Vagina (tissue), 2 donors: ENCODE measurements at regions not wholly inside any gene's neighbourhood (a gene's known extent, or its start where the extent isn't known, plus 50 kb on each side); places are given as distances from the start of the nearest gene placed in this dataset.
A peak's percentile ranks its signal among the peaks of the same experiment; 100 is the strongest.
"Not testable (repeated sequence)": the region's sequence is repeated elsewhere in the genome, so short reads cannot be mapped to it uniquely, and the experiment has no call there.

Experiments used
- DNase-seq, 2 donors: peaks; one replicate each; pipeline ENCODE4 v3.0.0-alpha.2; 2017; ENCODE audit errors: extremely low spot score in 2 of 2
- H3K27ac ChIP-seq: fragments of 200-600 bp; sonication (generic); one replicate; pipeline ENCODE4 v1.5.1; 2019
- H3K27me3 ChIP-seq: fragments of 200-600 bp; sonication (generic); one replicate; pipeline ENCODE4 v1.5.1; 2019
- H3K36me3 ChIP-seq, 2 donors: fragments of 200-600 bp; sonication (generic); one replicate each; pipeline ENCODE4 v1.5.1; 2017 to 2019
- H3K4me1 ChIP-seq: fragments of 200-600 bp; sonication (generic); one replicate; pipeline ENCODE4 v1.5.1; 2019
- H3K4me3 ChIP-seq, 2 donors: fragments of 200-600 bp; sonication (generic); 1 replicate in 1 of 2; 2 replicates in 1 of 2; pipeline ENCODE4 v1.5.1; 2016 to 2019
- H3K9me3 ChIP-seq: fragments of 200-600 bp; sonication (generic); one replicate; pipeline ENCODE4 v1.5.1; 2019
- intact Hi-C: fragments of 100-400 bp; cut with DNase I; formaldehyde crosslinking; loops from one replicate; pipeline ENCODE4 v1.15.1; 2023

GRCh38 chr12:9308163-9308562, 100.0 kb upstream of the PZP start:
- H3K36me3 ChIP-seq, H3K4me1 ChIP-seq, H3K27me3 ChIP-seq, H3K27ac ChIP-seq, H3K4me3 ChIP-seq, intact Hi-C loops, DNase-seq, H3K9me3 ChIP-seq: not testable (repeated sequence)

GRCh38 chr12:9307255-9307654, 99.1 kb upstream of the PZP start:
- H3K4me3 ChIP-seq, H3K9me3 ChIP-seq, H3K4me1 ChIP-seq, H3K27ac ChIP-seq, H3K36me3 ChIP-seq, H3K27me3 ChIP-seq, intact Hi-C loops: not testable (repeated sequence)
- DNase-seq: peak in 1 of 2 donors; percentile 49

- H3K36me3 ChIP-seq, H3K4me3 ChIP-seq, H3K9me3 ChIP-seq, DNase-seq, H3K27ac ChIP-seq, H3K4me1 ChIP-seq, H3K27me3 ChIP-seq, intact Hi-C loops: not testable (repeated sequence)
These were observed 97.8 kb upstream of the PZP start for GRCh38 chr12:9306004-9306403.

GRCh38 chr12:9304540-9304939, 96.3 kb upstream of the PZP start:
- H3K27ac ChIP-seq, H3K9me3 ChIP-seq, intact Hi-C loops, H3K4me1 ChIP-seq, H3K4me3 ChIP-seq, DNase-seq, H3K27me3 ChIP-seq, H3K36me3 ChIP-seq: not testable (repeated sequence)

GRCh38 chr12:9295872-9296271, 87.7 kb upstream of the PZP start:
- H3K9me3 ChIP-seq, DNase-seq, H3K4me3 ChIP-seq, H3K27ac ChIP-seq, H3K27me3 ChIP-seq, intact Hi-C loops, H3K4me1 ChIP-seq, H3K36me3 ChIP-seq: not testable (repeated sequence)

- H3K9me3 ChIP-seq, DNase-seq, H3K36me3 ChIP-seq, H3K4me3 ChIP-seq, H3K27me3 ChIP-seq, H3K4me1 ChIP-seq, H3K27ac ChIP-seq, intact Hi-C loops: not testable (repeated sequence)
These were observed 86.0 kb upstream of the PZP start for GRCh38 chr12:9294072-9294620.

GRCh38 chr12:9293391-9293790, 85.2 kb upstream of the PZP start:
- intact Hi-C loops, H3K9me3 ChIP-seq, H3K27ac ChIP-seq, H3K4me1 ChIP-seq, H3K4me3 ChIP-seq, H3K36me3 ChIP-seq, H3K27me3 ChIP-seq, DNase-seq: not testable (repeated sequence)

GRCh38 chr12:9289984-9290383, 81.8 kb upstream of the PZP start:
- H3K4me1 ChIP-seq, H3K27ac ChIP-seq, H3K27me3 ChIP-seq, intact Hi-C loops, H3K4me3 ChIP-seq, H3K36me3 ChIP-seq, DNase-seq, H3K9me3 ChIP-seq: not testable (repeated sequence)

- H3K4me3 ChIP-seq: peak overlapping the region in 1 of 2 donors; percentile 46
- H3K36me3 ChIP-seq, DNase-seq, H3K4me1 ChIP-seq, H3K27me3 ChIP-seq, intact Hi-C loops, H3K9me3 ChIP-seq, H3K27ac ChIP-seq: not testable (repeated sequence)
These were observed 76.5 kb upstream of the PZP start for GRCh38 chr12:9284724-9285123.

GRCh38 chr12:9284197-9284596, 76.0 kb upstream of the PZP start:
- DNase-seq, H3K9me3 ChIP-seq, H3K4me1 ChIP-seq, H3K36me3 ChIP-seq, intact Hi-C loops, H3K27me3 ChIP-seq, H3K27ac ChIP-seq: not testable (repeated sequence)
- H3K4me3 ChIP-seq: peak overlapping the region; percentile 41 to 46
